ENCODE measurements at regions not wholly inside any gene's neighbourhood (a gene's known extent, or its start where the extent isn't known, plus 50 kb on each side); places are given as distances from the start of the nearest gene placed in this dataset.

- no peak for TF ChIP-seq CTCF (conservative IDR thresholded peaks at IDR 0.05; ENCODE audit: low read depth, low read length)
- no peak overlapping the region for H3K4me3 ChIP-seq (ENCODE audit: low read depth, low read length)
- DNase-seq (ENCODE audit: low read depth): no peak
Measured at GRCh38 chr15:35596285-35596684, 50.3 kb upstream of the DPH6 start.

GRCh38 chr15:35602836-35603235 lies 56.9 kb upstream of the DPH6 start:
- no peak for DNase-seq (ENCODE audit: low read depth)
- no peak for TF ChIP-seq CTCF (conservative IDR thresholded peaks at IDR 0.05; ENCODE audit: low read depth, low read length)
- no peak overlapping the region for H3K4me3 ChIP-seq (ENCODE audit: low read depth, low read length)

- no peak overlapping the region for H3K4me3 ChIP-seq (ENCODE audit: low read depth, low read length)
- TF ChIP-seq CTCF (conservative IDR thresholded peaks at IDR 0.05; ENCODE audit: low read depth, low read length): no peak
- DNase-seq (ENCODE audit: low read depth): no peak
Measured at GRCh38 chr15:35603301-35603700, 57.3 kb upstream of the DPH6 start.

- no peak for TF ChIP-seq CTCF (conservative IDR thresholded peaks at IDR 0.05; ENCODE audit: low read depth, low read length)
- DNase-seq (ENCODE audit: low read depth): no peak
- no peak overlapping the region for H3K4me3 ChIP-seq (ENCODE audit: low read depth, low read length)
Measured at GRCh38 chr15:35603856-35604255, 57.9 kb upstream of the DPH6 start.

GRCh38 chr15:35605764-35606449 lies 59.9 kb upstream of the DPH6 start:
- no peak overlapping the region for H3K4me3 ChIP-seq (ENCODE audit: low read depth, low read length)
- no peak for TF ChIP-seq CTCF (conservative IDR thresholded peaks at IDR 0.05; ENCODE audit: low read depth, low read length)
- DNase-seq (ENCODE audit: low read depth): no peak

GRCh38 chr15:35606450-35606779 lies 60.5 kb upstream of the DPH6 start:
- H3K4me3 ChIP-seq (ENCODE audit: low read depth, low read length): no peak overlapping the region
- no peak for TF ChIP-seq CTCF (conservative IDR thresholded peaks at IDR 0.05; ENCODE audit: low read depth, low read length)
- no peak for DNase-seq (ENCODE audit: low read depth)

GRCh38 chr15:35616498-35617271 lies 70.7 kb upstream of the DPH6 start:
- no peak for DNase-seq (ENCODE audit: low read depth)
- TF ChIP-seq CTCF (conservative IDR thresholded peaks at IDR 0.05; ENCODE audit: low read depth, low read length): no peak
- no peak overlapping the region for H3K4me3 ChIP-seq (ENCODE audit: low read depth, low read length)

Data from epithelial cell of proximal tubule (primary cell).